Lower leg skin (tissue), 3 donors: ENCODE measurements at regions not wholly inside any gene's neighbourhood (a gene's known extent, or its start where the extent isn't known, plus 50 kb on each side); places are given as distances from the start of the nearest gene placed in this dataset.

Experiments used
- CTCF ChIP-seq, 3 donors: fragments of 450-650 bp; IDR thresholded peaks; one replicate each; pipeline ENCODE4 v1.5.1; 2016; ENCODE audit warnings: antibody characterized with exemption in 3 of 3, mild to moderate bottlenecking in 3 of 3, moderate library complexity in 2 of 3
- POLR2A ChIP-seq, 2 donors: fragments of 450-650 bp; IDR thresholded peaks; one replicate each; pipeline ENCODE4 v1.6.1; 2016 to 2017; ENCODE audit warnings: antibody characterized with exemption in 2 of 2, mild to moderate bottlenecking in 1 of 2, moderate library complexity in 1 of 2

- no peak for TF ChIP-seq POLR2A (IDR thresholded peaks at IDR 0.05)
- no peak for TF ChIP-seq CTCF (IDR thresholded peaks at IDR 0.05)
These were observed 1025.0 kb downstream of the RAB28 start for GRCh38 chr4:12459126-12459525.
